ENCODE measurements at regions not wholly inside any gene's neighbourhood (a gene's known extent, or its start where the extent isn't known, plus 50 kb on each side); places are given as distances from the start of the nearest gene placed in this dataset.

- TF ChIP-seq, protein P1, sequence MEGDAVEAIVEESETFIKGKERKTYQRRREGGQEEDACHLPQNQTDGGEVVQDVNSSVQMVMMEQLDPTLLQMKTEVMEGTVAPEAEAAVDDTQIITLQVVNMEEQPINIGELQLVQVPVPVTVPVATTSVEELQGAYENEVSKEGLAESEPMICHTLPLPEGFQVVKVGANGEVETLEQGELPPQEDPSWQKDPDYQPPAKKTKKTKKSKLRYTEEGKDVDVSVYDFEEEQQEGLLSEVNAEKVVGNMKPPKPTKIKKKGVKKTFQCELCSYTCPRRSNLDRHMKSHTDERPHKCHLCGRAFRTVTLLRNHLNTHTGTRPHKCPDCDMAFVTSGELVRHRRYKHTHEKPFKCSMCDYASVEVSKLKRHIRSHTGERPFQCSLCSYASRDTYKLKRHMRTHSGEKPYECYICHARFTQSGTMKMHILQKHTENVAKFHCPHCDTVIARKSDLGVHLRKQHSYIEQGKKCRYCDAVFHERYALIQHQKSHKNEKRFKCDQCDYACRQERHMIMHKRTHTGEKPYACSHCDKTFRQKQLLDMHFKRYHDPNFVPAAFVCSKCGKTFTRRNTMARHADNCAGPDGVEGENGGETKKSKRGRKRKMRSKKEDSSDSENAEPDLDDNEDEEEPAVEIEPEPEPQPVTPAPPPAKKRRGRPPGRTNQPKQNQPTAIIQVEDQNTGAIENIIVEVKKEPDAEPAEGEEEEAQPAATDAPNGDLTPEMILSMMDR (IDR thresholded peaks at IDR 0.05; ENCODE audit: unreplicated experiment) = no peak
- Mint-ChIP-seq H3K4me1 (ENCODE audit: insufficient read depth, unreplicated experiment) (no peaks in the 10 kb centered on the region), H3K9me3 (ENCODE audit: unreplicated experiment) (no peaks in the 10 kb centered on the region), H3K36me3 (ENCODE audit: insufficient read depth, unreplicated experiment) (no peaks in the 10 kb centered on the region), H3K27ac (ENCODE audit: low read depth, unreplicated experiment) (no peak overlapping the region), H3K27me3 (ENCODE audit: insufficient read depth, unreplicated experiment) (no peaks in the 10 kb centered on the region), H3K4me3 (ENCODE audit: unreplicated experiment) (no peak overlapping the region)
- POLR2A ChIA-PET = no interaction called here
- intact Hi-C loops (cut with micrococcal nuclease) = no loop called here
- no peak for DNase-seq (ENCODE audit: unreplicated experiment)
- CTCF ChIA-PET = interaction anchor here (1.2 to 1.4 kb wide), 2 partner anchors 488 to 925 kb away, joined by 3 to 5 read pairs; no protein-coding TSS in a partner anchor
- no TSS peak for BruUV-seq (replicated peaks)
Measured at GRCh38 chr5:158207733-158208132, 348.8 kb upstream of the CLINT1 start.

GRCh38 chr5:158205992-158206391 lies 347.0 kb upstream of the CLINT1 start:
- no TSS peak for BruUV-seq (replicated peaks)
- Mint-ChIP-seq H3K27me3 (ENCODE audit: insufficient read depth, unreplicated experiment) (no peaks in the 10 kb centered on the region), H3K9me3 (ENCODE audit: unreplicated experiment) (no peaks in the 10 kb centered on the region), H3K4me1 (ENCODE audit: insufficient read depth, unreplicated experiment) (no peaks in the 10 kb centered on the region), H3K36me3 (ENCODE audit: insufficient read depth, unreplicated experiment) (no peaks in the 10 kb centered on the region), H3K4me3 (ENCODE audit: unreplicated experiment) (no peak overlapping the region), H3K27ac (ENCODE audit: low read depth, unreplicated experiment) (no peak overlapping the region)
- ChIA-PET CTCF (no interaction called here), POLR2A (interaction anchor here (0.7 kb wide), 1 partner anchor 9 kb away, joined by 5 read pairs; no protein-coding TSS in a partner anchor)
- intact Hi-C loops (cut with micrococcal nuclease) = no loop called here
- TF ChIP-seq, protein P1 (IDR thresholded peaks at IDR 0.05; ENCODE audit: unreplicated experiment) = no peak
- no peak for DNase-seq (ENCODE audit: unreplicated experiment)

DNA sequence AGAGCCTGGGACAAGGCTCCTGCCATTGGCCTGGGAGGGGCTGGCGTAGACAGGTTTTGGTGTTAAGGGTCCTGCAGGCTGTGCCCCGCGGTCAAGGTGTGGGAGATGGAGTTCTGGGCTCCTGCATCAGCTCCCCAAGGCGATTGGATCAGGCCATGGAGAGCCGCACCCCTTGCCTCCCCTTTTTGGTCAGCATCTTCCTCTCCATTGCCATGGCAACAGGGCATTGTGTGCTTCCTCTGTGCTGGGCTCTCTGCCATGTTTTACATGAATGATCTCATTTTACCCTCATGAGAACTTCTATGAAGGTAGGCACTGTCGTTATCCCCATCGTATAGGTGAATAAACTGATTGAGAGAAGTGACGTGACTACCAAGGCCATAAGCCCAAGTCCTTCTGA lies 344.3 kb upstream of the CLINT1 start:
- BruUV-seq (replicated peaks) = no TSS peak

GRCh38 chr5:158202801-158203200 lies 343.9 kb upstream of the CLINT1 start:
- Mint-ChIP-seq H3K27me3 (ENCODE audit: insufficient read depth, unreplicated experiment) (no peaks in the 10 kb centered on the region), H3K4me3 (ENCODE audit: unreplicated experiment) (no peak overlapping the region), H3K27ac (ENCODE audit: low read depth, unreplicated experiment) (no peak overlapping the region), H3K9me3 (ENCODE audit: unreplicated experiment) (no peaks in the 10 kb centered on the region), H3K36me3 (ENCODE audit: insufficient read depth, unreplicated experiment) (no peaks in the 10 kb centered on the region), H3K4me1 (ENCODE audit: insufficient read depth, unreplicated experiment) (no peaks in the 10 kb centered on the region)
- BruUV-seq (replicated peaks) = no TSS peak
- TF ChIP-seq, protein P1 (IDR thresholded peaks at IDR 0.05; ENCODE audit: unreplicated experiment) = no peak
- POLR2A ChIA-PET = no interaction called here
- DNase-seq (ENCODE audit: unreplicated experiment) = no peak
- CTCF ChIA-PET = no interaction called here
- intact Hi-C loops (cut with micrococcal nuclease) = no loop called here

More for the DNA sequence above, 344.3 kb upstream of the CLINT1 start:
- intact Hi-C loops (cut with micrococcal nuclease) = no loop called here
- DNase-seq (ENCODE audit: unreplicated experiment) = no peak
- no peaks in the 10 kb centered on the region for H3K4me1 Mint-ChIP-seq (ENCODE audit: insufficient read depth, unreplicated experiment)
- no peak overlapping the region for H3K27ac Mint-ChIP-seq (ENCODE audit: low read depth, unreplicated experiment)
- no peaks in the 10 kb centered on the region for H3K27me3 Mint-ChIP-seq (ENCODE audit: insufficient read depth, unreplicated experiment)
- H3K4me3 Mint-ChIP-seq (ENCODE audit: unreplicated experiment) = no peak overlapping the region
- TF ChIP-seq, protein P1 (IDR thresholded peaks at IDR 0.05; ENCODE audit: unreplicated experiment) = no peak
- H3K9me3 Mint-ChIP-seq (ENCODE audit: unreplicated experiment) = no peaks in the 10 kb centered on the region
- POLR2A ChIA-PET = no interaction called here
- H3K36me3 Mint-ChIP-seq (ENCODE audit: insufficient read depth, unreplicated experiment) = no peaks in the 10 kb centered on the region
- CTCF ChIA-PET = interaction anchor here (0.5 to 1.0 kb wide), 2 partner anchors 28 to 349 kb away, joined by 3 read pairs; no protein-coding TSS in a partner anchor
